H1 (cell line): ENCODE measurements at regions not wholly inside any gene's neighbourhood (a gene's known extent, or its start where the extent isn't known, plus 50 kb on each side); places are given as distances from the start of the nearest gene placed in this dataset.

Experiments used
- CTCF ChIA-PET: fragments of 300-600 bp; sonication (Branson Sonifier 250); formaldehyde crosslinking; loops from one replicate; lab custom pipeline; 2021; ENCODE audit not compliant: partially characterized antibody; lab: Charles Lee
- POLR2A ChIA-PET: fragments of 300-600 bp; sonication (Branson Sonifier 250); formaldehyde crosslinking; loops from one replicate; lab custom pipeline; 2021; ENCODE audit warnings: inconsistent platforms; ENCODE audit not compliant: partially characterized antibody; lab: Charles Lee
- DNase-seq, 2 experiments: peaks; one replicate each; pipeline versions ENCODE4 v3.0.0 to v3.0.0-alpha.2; 2010 to 2022; ENCODE audit warnings: low spot score in 2 of 2, low read depth in 1 of 2, mixed read lengths in 1 of 2
- FAIRE-seq: peaks from 2 replicates; lab custom pipeline; 2011; peaks lifted over from hg19 to GRCh38; lab: Jason Lieb, UNC
- H2AFZ ChIP-seq: 2 replicates; pipeline ENCODE4 v1.8.1; 2012; ENCODE audit warnings: low read length, inconsistent platforms
- H2AK5ac ChIP-seq: 2 replicates; pipeline ENCODE4 v1.6.1; 2013; ENCODE audit warnings: low read depth, low read length
- H2BK120ac ChIP-seq: replicated peaks from 2 replicates; pipeline ENCODE3; 2013; ENCODE audit warnings: low read depth, low read length, inconsistent platforms
- H2BK12ac ChIP-seq: 2 replicates; pipeline ENCODE4 v1.6.1; 2013; ENCODE audit warnings: low read depth, low read length
- H2BK15ac ChIP-seq: 2 replicates; pipeline ENCODE4 v1.6.1; 2013; ENCODE audit warnings: low read length
- H2BK20ac ChIP-seq: 2 replicates; pipeline ENCODE4 v1.6.1; 2013; ENCODE audit warnings: low read length
- H2BK5ac ChIP-seq: 2 replicates; pipeline ENCODE4 v1.6.1; 2013; ENCODE audit warnings: low read depth, low read length
- H3K14ac ChIP-seq: 2 replicates; pipeline ENCODE4 v1.6.1; 2013; ENCODE audit warnings: inconsistent platforms; ENCODE audit not compliant: insufficient read length
- H3K18ac ChIP-seq: 2 replicates; pipeline ENCODE4 v1.6.1; 2013; ENCODE audit warnings: low read length; ENCODE audit errors: extremely low read depth
- H3K23ac ChIP-seq: 2 replicates; pipeline ENCODE4 v1.6.1; 2013; ENCODE audit warnings: inconsistent platforms; ENCODE audit not compliant: insufficient read length
- H3K23me2 ChIP-seq: 2 replicates; pipeline ENCODE4 v1.6.1; 2013; ENCODE audit warnings: low read depth, low read length
- H3K27ac ChIP-seq: 2 replicates; pipeline ENCODE4 v1.6.1; 2011; ENCODE audit warnings: low read depth, low read length, inconsistent platforms
- H3K27me3 ChIP-seq, 4 experiments: replicated peaks in 1 of 4; 1 replicate in 1 of 4; 2 replicates in 3 of 4; pipeline versions ENCODE4 v1.6.1 to v1.8.1; 2011 to 2013; ENCODE audit warnings: low read length in 3 of 4, mild to moderate bottlenecking in 3 of 4, inconsistent platforms in 2 of 4, mixed read lengths in 2 of 4, moderate library complexity in 1 of 4; ENCODE audit not compliant: control insufficient read depth in 3 of 4, insufficient read depth in 3 of 4; ENCODE audit errors: extremely low read depth in 1 of 4
- H3K36me3 ChIP-seq, 4 experiments: 2 replicates each; pipeline versions ENCODE4 v1.6.1 to v1.8.1; 2011 to 2013; ENCODE audit warnings: mild to moderate bottlenecking in 4 of 4, low read length in 3 of 4, moderate library complexity in 2 of 4, control low read depth in 1 of 4, inconsistent platforms in 1 of 4; ENCODE audit not compliant: insufficient read depth in 4 of 4, control insufficient read depth in 2 of 4
- H3K4ac ChIP-seq: replicated peaks from 2 replicates; pipeline ENCODE3; 2013; ENCODE audit warnings: low read length, low read depth, mixed read lengths, inconsistent platforms; ENCODE audit not compliant: insufficient read length
- H3K4me1 ChIP-seq, 4 experiments: replicated peaks in 1 of 4; 1 replicate in 1 of 4; 2 replicates in 3 of 4; pipeline versions ENCODE4 v1.6.1 to v1.8.1; 2011 to 2013; ENCODE audit warnings: low read length in 3 of 4, inconsistent platforms in 2 of 4, mixed read lengths in 1 of 4; ENCODE audit not compliant: insufficient read depth in 4 of 4, control insufficient read depth in 3 of 4
- H3K4me2 ChIP-seq, 2 experiments: 2 replicates each; pipeline versions ENCODE4 v1.6.1 to v1.8.1; 2011 to 2013; ENCODE audit warnings: low read depth in 2 of 2, low read length in 2 of 2, control low read depth in 1 of 2, inconsistent platforms in 1 of 2, mild to moderate bottlenecking in 1 of 2; ENCODE audit not compliant: insufficient read depth in 1 of 2
- H3K4me3 ChIP-seq, 4 experiments: fragments of 200-600, 300-600 bp in 1 of 4; sonication (generic), shearing (Covaris generic), sonication (Bioruptor Twin) in 1 of 4; 2 replicates each; pipeline versions ENCODE4 v1.5.1 to v1.8.1; 2011 to 2016; ENCODE audit warnings: low read length in 4 of 4, low read depth in 3 of 4, control low read depth in 2 of 4, inconsistent platforms in 2 of 4, mild to moderate bottlenecking in 2 of 4, mixed read lengths in 1 of 4, moderate library complexity in 1 of 4; ENCODE audit not compliant: insufficient read depth in 2 of 4; ENCODE audit errors: extremely low read depth in 1 of 4
- H3K56ac ChIP-seq: replicated peaks from 2 replicates; pipeline ENCODE3; 2013; ENCODE audit warnings: low read depth, mild to moderate bottlenecking, mixed read lengths, low read length, inconsistent platforms; ENCODE audit not compliant: insufficient read length
- H3K79me1 ChIP-seq: 2 replicates; pipeline ENCODE4 v1.6.1; 2013; ENCODE audit warnings: low read depth, low read length, control low read depth
- H3K79me2 ChIP-seq, 2 experiments: 2 replicates each; pipeline versions ENCODE4 v1.6.1 to v1.8.1; 2012 to 2013; ENCODE audit warnings: low read length in 2 of 2, mild to moderate bottlenecking in 2 of 2, inconsistent platforms in 1 of 2; ENCODE audit not compliant: insufficient read depth in 2 of 2, control insufficient read depth in 1 of 2
- H3K9ac ChIP-seq, 4 experiments: replicated peaks in 1 of 4; 1 replicate in 1 of 4; 2 replicates in 3 of 4; pipeline versions ENCODE4 v1.6.1 to v1.8.1; 2011 to 2013; ENCODE audit warnings: low read depth in 3 of 4, low read length in 3 of 4, control low read depth in 2 of 4, mild to moderate bottlenecking in 2 of 4, moderate library complexity in 2 of 4, inconsistent platforms in 1 of 4; ENCODE audit errors: extremely low read depth in 1 of 4
- H3K9me3 ChIP-seq, 2 experiments: 2 replicates each; pipeline versions ENCODE4 v1.6.1 to v1.8.1; 2012 to 2013; ENCODE audit warnings: mild to moderate bottlenecking in 2 of 2, moderate library complexity in 2 of 2, control low read depth in 1 of 2, inconsistent platforms in 1 of 2, low read depth in 1 of 2, low read length in 1 of 2, mixed read lengths in 1 of 2; ENCODE audit not compliant: insufficient read depth in 2 of 2
- H4K20me1 ChIP-seq, 2 experiments: replicated peaks in 1 of 2; 2 replicates each; pipeline versions ENCODE3 to v1.8.1; 2011 to 2013; ENCODE audit warnings: inconsistent platforms in 2 of 2, low read length in 2 of 2, mild to moderate bottlenecking in 1 of 2; ENCODE audit not compliant: insufficient read depth in 2 of 2, control insufficient read depth in 1 of 2
- H4K5ac ChIP-seq: 2 replicates; pipeline ENCODE4 v1.6.1; 2013; ENCODE audit warnings: low read length, low read depth, mixed read lengths, inconsistent platforms; ENCODE audit not compliant: insufficient read length
- H4K8ac ChIP-seq: 2 replicates; pipeline ENCODE4 v1.8.0; 2013; ENCODE audit warnings: mild to moderate bottlenecking, moderate library complexity, low read length, inconsistent platforms; ENCODE audit not compliant: insufficient read depth; ENCODE audit errors: extremely low read depth
- H4K91ac ChIP-seq: replicated peaks from 2 replicates; pipeline ENCODE3; 2013; ENCODE audit warnings: low read length, mixed read lengths, inconsistent platforms; ENCODE audit not compliant: insufficient read length
- BRCA1 ChIP-seq: IDR thresholded peaks from 2 replicates; pipeline ENCODE4 v1.6.1; 2012; ENCODE audit warnings: low read depth, low read length, improper control_type of control experiment
- WGBS, 2 experiments: shearing (Covaris generic) in 1 of 2; methylation state at CpG; one replicate each; pipeline versions ENCODE4 v1.1.6 to v1.1.7; 2013 to 2015; ENCODE audit warnings: low lambda C conversion rate in 2 of 2, mixed read lengths in 2 of 2, inconsistent platforms in 1 of 2, low coverage in 1 of 2, missing lambda C conversion rate in 1 of 2; ENCODE audit not compliant: insufficient replicate concordance in 2 of 2, insufficient coverage in 1 of 2, insufficient read length in 1 of 2; ENCODE audit errors: extremely low coverage in 1 of 2, missing lambda C conversion rate in 1 of 2; 5-methylcytosine and 5-hydroxymethylcytosine counted together

DNA sequence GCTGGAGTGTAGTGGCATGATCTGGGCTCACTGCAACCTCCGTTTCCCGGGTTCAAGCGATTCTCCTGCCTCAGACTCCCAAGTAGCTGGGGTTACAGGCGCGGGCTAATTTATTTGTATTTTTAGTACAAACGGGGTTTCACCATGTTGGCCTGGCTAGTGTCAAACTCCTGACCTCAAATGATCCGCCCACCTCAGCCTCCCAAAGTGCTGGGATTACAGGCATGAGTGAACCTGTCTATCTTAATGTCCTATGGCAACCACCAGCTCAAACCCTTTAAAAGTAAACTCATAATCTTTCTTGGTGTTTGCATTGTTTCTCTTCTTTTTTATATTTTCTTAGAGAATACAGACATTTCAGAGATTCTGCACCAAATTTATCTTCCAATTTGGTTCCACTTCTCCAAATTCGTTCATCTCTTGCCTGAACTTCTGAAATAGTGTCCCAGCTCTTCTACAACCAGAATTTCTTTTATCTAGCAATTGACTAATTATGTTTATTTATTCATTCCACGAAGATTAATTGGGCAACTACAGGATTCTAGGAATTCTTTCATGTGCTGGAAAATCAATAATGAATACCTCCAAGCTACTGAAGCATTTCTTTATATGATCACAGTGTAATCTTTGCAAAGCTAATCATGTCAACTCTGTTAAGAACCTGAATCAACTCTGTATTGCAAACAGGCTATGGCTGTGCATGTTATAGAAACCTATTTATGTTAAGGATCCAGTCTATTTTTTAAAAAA, 60.0 kb upstream of the TYRP1 start:
- no peak for DNase-seq
- Histone ChIP-seq H3K14ac (no peak overlapping the region), H3K4ac (no peak overlapping the region), H3K56ac (no peak overlapping the region), H2BK120ac (no peak overlapping the region), H3K79me1 (no peaks in the 10 kb centered on the region), H3K4me3 (no peak overlapping the region), H4K5ac (no peak overlapping the region), H3K27me3 (no peaks in the 10 kb centered on the region), H2AFZ (no peak overlapping the region), H4K8ac (no peak overlapping the region), H4K20me1 (no peaks in the 10 kb centered on the region), H3K23ac (no peak overlapping the region), H3K9ac (no peak overlapping the region), H2BK5ac (no peak overlapping the region), H2BK12ac (no peak overlapping the region), H3K79me2 (no peaks in the 10 kb centered on the region), H3K27ac (no peak overlapping the region), H3K23me2 (no peaks in the 10 kb centered on the region), H3K18ac (no peak overlapping the region), H3K4me1 (peaks cover 0 to 3% (median 0%) of the 10 kb centered on the region in 4 experiments; a peak in 1 of 7 replicates), H2AK5ac (no peak overlapping the region), H2BK15ac (no peak overlapping the region), H4K91ac (no peak overlapping the region), H2BK20ac (no peak overlapping the region), H3K4me2 (no peak overlapping the region), H3K9me3 (no peaks in the 10 kb centered on the region), H3K36me3 (no peaks in the 10 kb centered on the region)
- CTCF ChIA-PET, result interaction anchor here (0.8 kb wide), 1 partner anchor 78 kb away, joined by 3 read pairs; no protein-coding TSS in a partner anchor
- no peak for TF ChIP-seq BRCA1
- no peak for FAIRE-seq
- POLR2A ChIA-PET, result no interaction called here
- 95% methylated on average over 9 of the region's 9 CpGs; no CpG with 5 or more reads in 1 of the 2 experiments for WGBS, 2 experiments
